ENCODE measurements at regions not wholly inside any gene's neighbourhood (a gene's known extent, or its start where the extent isn't known, plus 50 kb on each side); places are given as distances from the start of the nearest gene placed in this dataset.

- H3K27ac Mint-ChIP-seq = no peak overlapping the region
- no peak for DNase-seq (ENCODE audit: extremely low spot score, unreplicated experiment)
- H3K4me1 Mint-ChIP-seq (ENCODE audit: unreplicated experiment) = peaks cover 15% of the 10 kb centered on the region
- no peak overlapping the region for H3K4me3 Mint-ChIP-seq
- no peaks in the 10 kb centered on the region for H3K27me3 Mint-ChIP-seq
- no peaks in the 10 kb centered on the region for H3K9me3 Mint-ChIP-seq
- H3K36me3 Mint-ChIP-seq = no peaks in the 10 kb centered on the region
- TF ChIP-seq CTCF (conservative IDR thresholded peaks at IDR 0.05) = no peak
These were observed 548.5 kb upstream of the SLC8A1 start for GRCh38 chr2:41000374-41000773.

GRCh38 chr2:41000906-41001305 is 549.0 kb upstream of the SLC8A1 start:
- Mint-ChIP-seq H3K36me3 (no peaks in the 10 kb centered on the region), H3K27me3 (no peaks in the 10 kb centered on the region)

DNA sequence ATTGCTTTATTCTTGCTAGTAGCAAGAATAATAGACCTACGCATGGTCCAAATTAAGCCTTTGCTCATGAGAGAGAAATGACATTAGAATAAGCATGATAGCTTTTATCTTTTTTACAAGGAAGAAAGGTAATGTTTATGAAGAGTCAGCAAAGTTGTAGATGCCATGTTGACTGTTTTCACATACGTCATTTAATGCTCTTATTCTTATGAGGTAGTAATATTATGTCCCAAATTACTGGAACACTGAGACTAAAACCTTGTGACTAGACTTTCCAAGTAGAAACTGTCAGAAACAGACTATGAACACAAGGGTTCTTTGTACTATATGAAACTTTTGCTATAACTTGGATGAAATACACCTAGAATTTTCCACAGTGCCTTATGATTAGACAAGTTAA is 552.8 kb upstream of the SLC8A1 start:
- DNase-seq (ENCODE audit: extremely low spot score, unreplicated experiment) = no peak
- Mint-ChIP-seq H3K27me3 (no peaks in the 10 kb centered on the region), H3K36me3 (no peaks in the 10 kb centered on the region), H3K4me1 (ENCODE audit: unreplicated experiment) (peaks cover 9% of the 10 kb centered on the region), H3K4me3 (no peak overlapping the region), H3K27ac (no peak overlapping the region), H3K9me3 (no peaks in the 10 kb centered on the region)
- no peak for TF ChIP-seq CTCF (conservative IDR thresholded peaks at IDR 0.05)

More at GRCh38 chr2:41000906-41001305, 549.0 kb upstream of the SLC8A1 start:
- no peak overlapping the region for H3K27ac Mint-ChIP-seq
- no peaks in the 10 kb centered on the region for H3K9me3 Mint-ChIP-seq
- no peak overlapping the region for H3K4me3 Mint-ChIP-seq
- no peak for DNase-seq (ENCODE audit: extremely low spot score, unreplicated experiment)
- peaks cover 10% of the 10 kb centered on the region for H3K4me1 Mint-ChIP-seq (ENCODE audit: unreplicated experiment)
- no peak for TF ChIP-seq CTCF (conservative IDR thresholded peaks at IDR 0.05)

- H3K4me1 Mint-ChIP-seq (ENCODE audit: unreplicated experiment) = no peaks in the 10 kb centered on the region
- no peak overlapping the region for H3K4me3 Mint-ChIP-seq
- no peak for DNase-seq (ENCODE audit: extremely low spot score, unreplicated experiment)
- no peak overlapping the region for H3K27ac Mint-ChIP-seq
- H3K9me3 Mint-ChIP-seq = no peaks in the 10 kb centered on the region
- H3K27me3 Mint-ChIP-seq = no peaks in the 10 kb centered on the region
- TF ChIP-seq CTCF (conservative IDR thresholded peaks at IDR 0.05) = no peak
- H3K36me3 Mint-ChIP-seq = no peaks in the 10 kb centered on the region
These were observed 568.5 kb upstream of the SLC8A1 start for GRCh38 chr2:41020358-41020757.

GRCh38 chr2:41024816-41025215 is 572.9 kb upstream of the SLC8A1 start:
- Mint-ChIP-seq H3K9me3 (no peaks in the 10 kb centered on the region), H3K4me3 (no peak overlapping the region), H3K36me3 (no peaks in the 10 kb centered on the region), H3K27ac (no peak overlapping the region), H3K27me3 (no peaks in the 10 kb centered on the region), H3K4me1 (ENCODE audit: unreplicated experiment) (no peaks in the 10 kb centered on the region)
- no peak for TF ChIP-seq CTCF (conservative IDR thresholded peaks at IDR 0.05)
- DNase-seq (ENCODE audit: extremely low spot score, unreplicated experiment) = no peak

GRCh38 chr2:41026613-41027012 is 574.7 kb upstream of the SLC8A1 start:
- Mint-ChIP-seq H3K27ac (no peak overlapping the region), H3K36me3 (no peaks in the 10 kb centered on the region), H3K27me3 (no peaks in the 10 kb centered on the region), H3K4me1 (ENCODE audit: unreplicated experiment) (no peaks in the 10 kb centered on the region), H3K9me3 (peaks cover 5% of the 10 kb centered on the region), H3K4me3 (no peak overlapping the region)
- TF ChIP-seq CTCF (conservative IDR thresholded peaks at IDR 0.05) = no peak
- DNase-seq (ENCODE audit: extremely low spot score, unreplicated experiment) = no peak

Data from type B pancreatic cell (in vitro differentiated cells).